HG03354 (cell line): ENCODE measurements at regions not wholly inside any gene's neighbourhood (a gene's known extent, or its start where the extent isn't known, plus 50 kb on each side); places are given as distances from the start of the nearest gene placed in this dataset.

Source experiments
- ATAC-seq: cut with Tn5 transposase; IDR thresholded peaks from one replicate; pipeline ENCODE4 v1.9.1; 2021; ENCODE audit warnings: mild to moderate bottlenecking; ENCODE audit not compliant: unreplicated experiment, poor library complexity, severe bottlenecking

DNA sequence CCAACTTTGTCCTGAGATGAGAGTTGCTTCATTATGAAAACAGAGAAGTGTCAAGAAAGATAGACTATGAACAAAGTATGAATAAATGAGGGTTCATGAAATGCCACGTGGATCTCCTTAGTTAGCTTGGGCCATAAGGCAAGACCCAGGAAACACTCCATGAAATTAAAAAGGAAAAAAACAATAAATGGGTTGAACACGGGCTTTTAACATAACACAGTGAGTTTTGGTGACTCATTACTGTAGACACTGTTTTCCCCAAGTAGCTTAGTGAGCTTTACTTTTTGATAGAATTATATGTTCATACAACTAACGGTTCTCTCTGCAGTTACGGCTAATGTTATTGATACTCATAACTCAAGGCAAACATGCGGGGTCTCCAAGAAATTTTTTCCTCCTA, 265.0 kb downstream of the DHX15 start:
- ATAC-seq = no peak

DNA sequence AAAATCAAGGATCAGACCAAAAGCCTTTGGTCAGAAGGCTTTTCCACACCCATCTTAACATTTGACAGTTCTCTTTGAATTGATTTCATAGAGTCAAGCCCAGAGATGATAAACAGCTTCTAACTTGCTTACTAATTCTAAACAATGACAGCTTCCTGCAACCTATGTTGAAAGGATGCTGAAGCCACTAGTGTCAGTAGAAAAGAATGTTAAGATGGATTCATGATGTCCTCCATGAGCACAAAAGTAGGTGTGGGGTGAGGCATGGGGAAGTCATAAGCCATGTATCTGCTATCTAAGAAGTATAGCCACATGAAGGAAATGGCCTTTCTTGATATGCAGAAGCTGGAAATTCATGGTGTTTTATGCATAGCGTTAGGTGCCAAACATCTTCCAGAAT, 269.3 kb downstream of the DHX15 start:
- ATAC-seq = no peak

DNA sequence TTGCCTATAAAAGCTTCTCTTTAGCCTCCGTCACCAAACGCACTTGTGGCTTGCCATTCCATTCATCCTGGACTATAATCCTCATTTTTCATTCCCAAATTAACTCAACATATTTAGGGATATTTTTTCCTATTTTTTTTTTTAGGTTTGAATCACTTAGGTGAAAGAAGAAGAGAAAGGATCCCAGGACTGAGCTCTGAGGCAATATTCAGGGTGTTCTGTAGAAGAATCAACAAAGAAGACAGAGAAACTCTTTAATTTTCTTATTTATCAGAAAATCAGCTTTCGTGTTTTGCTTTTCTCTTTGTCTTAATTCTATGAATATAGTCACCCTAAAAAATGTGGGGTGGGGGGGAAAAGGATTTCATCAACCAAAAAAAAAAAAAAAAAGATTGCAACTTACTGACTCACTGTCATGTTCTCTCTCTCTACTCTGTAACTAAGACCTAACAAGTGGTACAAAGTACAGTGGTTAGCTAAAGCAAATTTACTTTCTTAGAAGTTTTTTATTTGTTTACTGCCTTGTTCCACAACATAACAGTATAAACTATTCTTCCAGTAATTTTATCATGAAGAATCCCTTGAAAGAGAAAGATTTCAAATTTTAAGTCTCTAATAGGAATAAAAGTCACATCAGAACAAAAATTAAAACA, 272.0 kb downstream of the DHX15 start:
- ATAC-seq = no peak

DNA sequence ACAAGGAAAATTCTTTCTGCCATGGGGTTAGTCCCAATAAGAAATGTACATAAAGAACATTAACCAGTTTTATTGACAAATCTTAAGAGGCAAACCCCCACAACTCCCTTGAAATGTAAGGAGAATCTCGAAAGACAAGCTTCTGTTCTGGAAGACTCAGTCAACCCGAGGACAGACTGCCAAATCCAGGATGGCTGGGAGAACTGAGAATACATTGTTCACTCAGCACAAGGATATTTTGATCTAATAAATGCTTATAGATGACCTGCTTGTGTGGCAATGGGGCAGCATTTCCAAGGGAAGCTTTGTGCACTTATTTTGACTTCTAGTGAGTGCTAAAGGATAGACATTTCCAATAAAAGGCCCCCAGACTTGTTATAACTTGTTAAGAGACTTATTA, 280.4 kb downstream of the DHX15 start:
- ATAC-seq = no peak

DNA sequence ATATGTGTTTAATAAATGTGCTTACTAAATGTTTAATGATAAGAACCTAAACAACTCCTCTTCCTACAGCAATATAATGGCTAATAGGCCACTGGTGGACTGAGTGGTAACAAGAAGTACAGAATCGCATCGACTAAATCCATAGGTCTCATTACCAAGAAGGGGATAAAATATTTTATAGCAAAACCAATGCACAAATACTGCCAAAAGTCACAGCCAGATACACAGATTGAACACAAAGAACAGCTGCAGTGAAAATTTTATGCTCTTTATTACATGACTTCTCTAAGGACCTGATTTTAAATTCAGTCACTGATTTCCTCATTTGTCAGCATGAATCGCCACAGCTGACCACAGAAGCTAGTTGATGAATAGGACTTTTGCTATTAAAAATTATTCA, 285.4 kb downstream of the DHX15 start:
- ATAC-seq = no peak

DNA sequence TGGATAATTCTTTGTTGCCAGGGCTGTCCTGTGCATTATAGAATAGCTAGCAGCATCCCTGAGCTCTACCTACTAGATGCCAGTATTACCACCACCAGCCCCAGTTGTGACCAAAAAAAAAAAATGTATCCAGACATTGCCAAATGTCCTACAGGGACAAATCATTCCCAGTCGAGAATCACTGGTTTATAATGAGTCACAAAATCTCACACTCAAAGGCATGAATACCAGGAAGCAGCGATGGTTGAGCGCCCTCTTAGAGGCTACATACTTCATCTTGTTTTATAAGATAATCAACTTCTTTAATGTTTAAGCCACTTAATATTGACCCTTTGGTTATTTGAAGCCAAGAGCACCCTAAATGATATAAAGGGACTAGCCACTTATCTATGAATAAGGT, 297.3 kb downstream of the DHX15 start:
- no peak for ATAC-seq

DNA sequence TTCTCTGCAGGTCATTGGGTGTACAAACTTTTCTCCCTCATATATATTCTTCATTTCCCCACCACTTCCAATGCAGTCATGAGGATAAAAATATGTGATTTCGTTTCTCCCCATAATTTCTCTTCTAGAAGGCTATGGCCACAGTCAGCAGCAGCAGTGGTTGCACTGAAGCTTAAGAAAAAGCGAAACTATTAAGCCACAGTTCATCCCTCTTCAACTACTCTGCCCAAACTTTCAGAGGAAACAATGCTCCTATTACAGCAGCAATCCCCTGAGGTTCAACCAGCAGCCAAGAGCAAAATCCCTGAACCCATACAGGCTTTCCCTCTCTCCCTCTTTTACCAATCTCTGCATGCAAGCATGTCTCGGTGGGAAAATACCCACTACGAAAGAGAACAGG, 298.6 kb downstream of the DHX15 start:
- no peak for ATAC-seq

DNA sequence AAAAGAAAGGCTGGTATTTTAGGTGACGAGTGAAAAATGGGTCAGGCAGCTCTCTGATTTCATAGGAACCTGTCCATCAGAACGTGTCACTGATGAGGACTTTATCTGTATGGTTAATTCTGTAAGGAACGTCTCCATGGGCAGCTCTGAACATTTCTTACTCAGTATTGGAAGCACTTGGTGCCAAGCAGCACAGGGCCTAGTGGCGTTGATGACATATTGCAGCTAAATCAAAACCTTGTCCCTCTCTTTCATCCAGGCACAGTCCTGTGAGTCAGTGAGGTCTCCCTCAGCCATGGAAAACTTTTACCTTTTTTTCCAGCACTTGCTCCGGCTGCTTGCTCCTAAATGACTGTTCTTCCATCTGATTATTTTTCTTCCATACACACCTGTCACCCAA, 301.9 kb downstream of the DHX15 start:
- no peak for ATAC-seq

DNA sequence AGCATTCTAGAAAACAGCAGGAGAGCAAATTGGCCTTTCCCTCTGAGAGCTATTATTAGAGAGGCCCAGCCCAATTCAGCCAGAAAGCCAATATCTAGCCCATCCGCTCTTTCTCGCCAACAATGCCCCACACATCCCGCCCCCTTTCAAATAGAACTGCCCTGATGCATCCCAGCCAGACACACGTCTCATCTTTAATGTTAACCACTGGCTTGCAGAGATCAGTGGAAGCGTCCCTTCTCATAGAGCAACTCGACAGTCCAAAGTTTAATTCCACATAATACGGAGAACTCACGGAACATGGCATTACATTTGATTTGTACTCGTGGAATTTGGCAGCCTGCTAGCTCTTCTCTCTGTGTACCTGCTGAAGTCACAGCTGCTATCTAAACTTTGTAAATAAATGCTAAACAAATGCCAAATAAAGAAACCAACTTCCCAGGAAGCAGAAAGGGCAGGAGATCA, 304.4 kb downstream of the DHX15 start:
- no peak for ATAC-seq

DNA sequence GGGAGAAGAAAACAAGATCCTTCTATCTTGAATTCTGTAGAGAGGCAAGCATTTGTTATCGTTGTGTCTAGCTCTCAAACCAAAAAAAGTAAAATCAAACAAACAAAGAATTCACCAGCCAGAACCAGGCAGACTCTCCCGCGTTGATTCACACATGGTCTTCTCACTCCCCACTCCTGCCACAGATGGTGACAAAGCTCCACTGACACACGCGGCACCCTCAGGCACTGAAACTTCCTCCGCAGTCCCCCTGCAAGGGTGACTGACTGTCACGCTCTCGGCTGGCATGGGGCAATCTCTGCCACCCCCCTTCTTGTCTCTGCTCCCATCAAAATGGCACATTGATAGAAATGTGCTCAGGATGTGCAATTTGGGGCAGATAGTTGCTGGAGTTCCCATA, 304.9 kb downstream of the DHX15 start:
- ATAC-seq = no peak

DNA sequence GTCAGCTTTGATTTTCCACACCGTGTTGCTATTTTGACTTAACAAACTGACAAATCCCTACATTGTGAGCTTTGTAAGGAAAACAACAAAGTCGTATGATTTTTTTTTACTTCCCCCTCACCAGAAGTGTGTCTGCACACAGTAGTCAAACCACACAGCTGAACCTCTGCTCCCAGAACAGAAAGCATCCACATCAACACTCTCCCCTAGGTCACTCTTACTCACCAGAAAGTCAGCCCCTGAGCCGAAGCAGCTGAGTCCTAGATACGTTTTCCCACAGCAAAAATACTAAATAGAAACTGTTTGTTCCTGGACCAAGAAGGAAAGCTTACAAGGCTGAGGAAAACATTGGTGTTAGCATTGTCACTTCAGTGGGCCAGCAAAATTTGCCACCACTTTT, 305.7 kb downstream of the DHX15 start:
- ATAC-seq = no peak

DNA sequence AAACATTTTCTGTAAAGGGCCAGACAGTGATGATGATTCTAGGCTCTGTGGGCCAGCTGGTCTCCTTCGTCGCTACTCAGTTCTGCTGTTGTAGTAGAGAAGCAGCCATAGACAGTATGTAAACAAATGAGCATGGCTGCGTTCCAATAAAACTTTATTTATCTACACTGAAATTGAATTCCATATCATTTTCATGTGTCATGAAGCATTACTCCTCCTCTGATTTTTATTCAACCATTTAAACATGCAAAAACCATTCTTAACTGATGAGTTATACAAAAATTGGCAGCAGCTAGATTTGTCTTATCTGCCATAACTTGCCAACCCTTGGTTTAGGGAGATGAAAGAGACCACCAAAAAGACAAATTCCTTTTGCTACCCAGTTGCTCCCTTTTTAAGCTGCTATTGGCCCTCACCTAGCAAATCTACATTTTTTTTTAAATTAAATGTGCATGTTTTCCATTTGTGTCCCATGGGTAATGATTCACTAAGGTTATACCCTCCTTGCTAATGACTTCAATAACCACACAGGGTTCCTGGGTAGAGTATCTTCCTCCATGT, 309.9 kb downstream of the DHX15 start:
- ATAC-seq = no peak

DNA sequence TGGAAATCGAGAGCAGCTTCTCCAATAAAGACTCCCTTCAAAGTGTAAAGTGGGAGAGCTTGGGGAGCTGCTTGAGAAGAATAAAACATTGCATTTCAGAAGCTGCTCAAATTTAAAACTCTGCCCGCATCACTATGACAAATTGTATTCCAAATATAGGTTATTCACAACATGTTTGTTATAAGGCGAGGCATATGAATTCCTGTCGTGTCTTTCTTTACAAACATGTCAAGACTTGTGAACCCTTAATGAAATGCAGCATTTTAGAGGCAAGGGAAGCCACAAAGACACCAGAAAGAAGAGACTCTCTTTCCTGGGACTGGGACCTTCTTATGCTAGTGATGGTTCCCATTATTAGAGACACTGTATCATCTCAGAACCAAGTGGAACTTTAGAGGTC, 311.2 kb downstream of the DHX15 start:
- ATAC-seq = no peak

DNA sequence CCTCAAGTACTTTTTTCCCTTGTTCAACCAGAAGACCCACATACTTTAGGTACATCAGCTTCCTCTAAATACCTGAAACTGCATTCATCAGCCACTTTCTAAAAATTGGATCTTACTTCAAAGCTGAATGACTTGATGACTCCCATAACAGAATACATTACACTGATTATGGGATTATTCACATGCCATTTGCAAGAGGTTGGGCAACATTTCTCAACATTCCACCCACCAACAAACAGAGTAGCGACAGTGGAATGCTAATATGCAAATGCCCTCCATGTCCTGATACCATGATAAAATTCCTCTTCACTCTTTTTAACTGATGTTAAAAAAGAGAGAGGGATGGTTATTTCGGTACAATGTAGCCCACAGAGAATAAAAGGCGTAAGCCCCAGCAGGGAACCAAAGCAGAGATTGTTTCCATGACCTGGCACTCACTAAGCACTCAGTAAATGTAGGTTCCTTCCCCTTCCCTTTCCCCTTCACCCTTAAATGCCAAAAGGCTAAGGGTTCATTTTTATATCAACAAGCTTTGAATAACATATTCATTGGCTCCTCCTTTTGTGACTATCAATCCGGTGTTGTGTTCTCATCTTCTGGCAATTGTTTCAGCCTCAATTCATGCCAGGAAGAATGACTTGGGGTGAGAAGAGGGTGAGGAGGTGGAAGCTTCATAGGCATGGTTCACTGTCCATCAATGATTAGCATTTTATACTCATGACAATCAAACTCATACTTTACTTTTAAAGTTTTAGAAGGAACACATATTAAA, 317.2 kb downstream of the DHX15 start:
- no peak for ATAC-seq

DNA sequence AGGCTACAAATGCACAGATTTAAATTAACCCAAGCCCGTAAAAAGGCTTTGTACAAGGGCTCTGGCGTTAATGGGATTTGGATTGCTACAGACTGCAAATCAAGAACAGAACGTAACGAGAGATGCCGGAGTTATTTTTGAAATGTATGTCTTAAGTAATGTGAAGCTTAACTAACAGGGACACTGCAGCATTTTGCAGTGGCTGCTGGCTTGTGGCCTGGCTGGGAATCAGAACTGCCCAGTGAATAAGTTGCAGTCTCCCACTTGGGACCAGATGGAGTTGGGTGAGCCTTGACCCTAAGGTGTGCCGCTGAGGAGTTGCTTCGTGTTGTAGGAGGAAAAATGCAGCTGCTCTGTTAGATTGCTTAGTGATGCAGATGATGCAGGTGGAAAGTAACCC, 318.4 kb downstream of the DHX15 start:
- ATAC-seq = no peak

DNA sequence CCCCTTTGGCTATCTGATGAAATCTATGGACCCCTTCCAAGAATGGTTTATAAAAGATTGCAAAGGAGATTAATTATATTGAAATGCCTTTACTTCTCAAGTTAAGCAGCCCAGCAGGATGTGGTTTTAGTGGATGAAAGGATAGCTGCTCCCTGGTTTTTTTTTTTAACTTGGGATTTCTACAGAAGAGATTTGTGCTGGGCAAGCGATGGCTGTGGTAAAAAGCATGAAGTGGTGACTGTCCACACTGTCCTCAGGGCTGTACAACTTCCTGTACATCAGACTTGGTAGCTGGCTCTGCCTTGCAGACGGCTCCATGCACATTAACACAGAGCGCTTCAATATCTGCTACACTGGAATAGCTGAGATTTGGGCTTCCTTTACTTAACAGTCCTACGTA, 321.7 kb downstream of the DHX15 start:
- ATAC-seq = no peak

DNA sequence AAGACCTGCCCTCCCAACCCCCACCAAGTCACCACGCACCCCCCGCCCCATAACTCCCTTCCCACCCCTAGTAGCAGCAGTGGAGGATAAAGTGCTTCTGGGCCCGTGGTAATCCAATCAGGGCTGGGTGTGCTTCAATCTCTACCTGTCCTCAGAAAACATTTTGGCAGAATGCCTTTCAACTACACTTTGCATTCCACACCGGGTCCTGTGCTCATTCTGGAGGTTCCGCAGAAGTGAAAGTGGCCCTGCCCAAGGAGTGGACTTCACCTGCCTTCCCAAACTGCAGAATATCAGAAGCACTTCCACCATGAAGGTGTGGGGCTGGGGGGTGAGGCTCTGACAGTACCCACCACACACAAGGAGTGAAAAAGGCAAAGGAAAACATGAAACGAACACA, 322.3 kb downstream of the DHX15 start:
- no peak for ATAC-seq

DNA sequence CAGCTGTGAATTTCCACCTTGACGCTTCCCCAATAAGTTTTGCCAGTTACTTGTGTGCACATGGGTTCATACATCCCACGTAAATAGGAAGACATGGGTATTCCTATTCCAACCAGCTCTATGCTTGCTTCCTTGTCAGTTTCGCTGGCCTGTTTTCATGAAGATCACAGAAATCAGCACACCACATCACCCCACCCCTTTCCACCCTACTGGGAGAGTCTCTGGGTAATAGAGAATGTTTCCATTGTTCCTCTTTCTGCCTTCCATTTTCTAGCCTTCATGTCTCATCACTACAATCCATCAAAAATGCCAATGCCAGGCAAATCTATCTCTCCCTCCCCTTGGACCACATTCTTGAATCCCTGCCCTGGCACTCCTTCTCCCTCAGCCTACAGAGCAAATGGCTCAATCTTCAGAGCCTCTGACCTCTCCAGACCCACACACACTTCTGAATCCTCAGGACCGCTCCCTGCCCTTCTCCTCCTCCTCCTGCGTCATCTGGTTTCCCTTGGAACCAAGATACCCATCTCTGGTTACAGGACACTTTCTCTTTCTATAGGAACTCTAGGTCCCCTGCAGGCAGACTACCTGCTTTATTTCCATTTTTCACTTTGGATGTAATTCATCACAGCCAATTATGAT, 323.3 kb downstream of the DHX15 start:
- ATAC-seq = no peak

DNA sequence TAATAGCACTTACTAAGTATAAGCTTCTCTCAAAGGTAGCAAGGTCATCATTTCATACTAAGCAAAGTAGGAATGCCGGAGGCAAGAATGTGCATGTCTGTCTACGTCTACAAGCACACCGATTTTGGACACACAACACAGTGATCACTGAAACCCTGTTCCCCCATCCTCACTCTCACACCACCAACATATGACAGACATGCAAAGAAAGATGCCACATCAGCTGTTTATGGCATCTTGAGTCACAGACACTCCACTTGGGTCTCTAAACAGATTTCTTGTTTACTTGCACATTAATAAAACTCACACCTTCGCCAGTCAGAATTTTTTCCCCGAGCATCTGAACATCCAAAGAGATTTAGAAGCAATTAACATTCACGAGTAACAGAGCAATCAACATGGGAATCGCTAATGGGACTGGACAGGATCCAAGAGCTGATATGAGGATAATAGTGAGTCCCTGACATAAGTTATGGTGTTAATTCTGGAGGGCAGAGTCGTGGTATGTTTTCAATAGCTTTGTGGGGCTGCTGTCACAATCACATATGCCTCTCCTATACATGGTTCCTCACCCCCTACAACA, 324.1 kb downstream of the DHX15 start:
- ATAC-seq = no peak

DNA sequence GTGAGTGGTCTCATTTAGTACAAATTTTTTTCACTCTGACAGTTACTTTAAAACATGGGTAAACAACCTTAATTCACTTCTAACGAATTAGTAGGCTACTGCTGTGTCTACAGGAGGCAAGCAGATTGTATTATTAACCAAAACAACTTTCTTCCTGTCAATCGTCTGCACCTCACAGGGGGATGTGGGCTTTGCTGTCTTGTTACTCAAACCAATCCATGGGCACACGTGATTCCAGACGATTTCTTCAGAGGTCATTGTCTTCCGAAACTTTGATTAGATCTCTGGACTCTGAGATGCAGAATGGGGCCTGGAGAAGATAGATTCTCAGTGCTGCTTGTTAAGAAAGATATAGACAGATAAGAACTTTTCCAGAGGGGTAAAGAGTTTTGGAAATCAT, 327.8 kb downstream of the DHX15 start:
- no peak for ATAC-seq
